Glutamatergic neuron (in vitro differentiated cells): ENCODE measurements at regions not wholly inside any gene's neighbourhood (a gene's known extent, or its start where the extent isn't known, plus 50 kb on each side); places are given as distances from the start of the nearest gene placed in this dataset.

Experiments used
- DNase-seq: peaks from one replicate; pipeline ENCODE4 v3.0.0; 2022
- H3K27ac Mint-ChIP-seq: one replicate; pipeline ENCODE4 v1.8.0; 2020; ENCODE audit warnings: mild to moderate bottlenecking, mixed read lengths, inconsistent platforms; ENCODE audit not compliant: unreplicated experiment
- H3K27me3 Mint-ChIP-seq: one replicate; pipeline ENCODE4 v1.8.0; 2020; ENCODE audit warnings: mild to moderate bottlenecking, moderate library complexity, mixed read lengths, inconsistent platforms; ENCODE audit not compliant: unreplicated experiment
- H3K36me3 Mint-ChIP-seq: one replicate; pipeline ENCODE4 v1.8.0; 2020; ENCODE audit warnings: mild to moderate bottlenecking, mixed read lengths, inconsistent platforms; ENCODE audit not compliant: unreplicated experiment
- H3K4me1 Mint-ChIP-seq: one replicate; pipeline ENCODE4 v1.8.0; 2020; ENCODE audit warnings: mild to moderate bottlenecking, low read depth, mixed read lengths, inconsistent platforms; ENCODE audit not compliant: unreplicated experiment
- H3K4me3 Mint-ChIP-seq: one replicate; pipeline ENCODE4 v1.8.0; 2020; ENCODE audit warnings: mild to moderate bottlenecking, mixed read lengths, inconsistent platforms; ENCODE audit not compliant: unreplicated experiment
- H3K9me3 Mint-ChIP-seq: one replicate; pipeline ENCODE4 v1.8.0; 2020; ENCODE audit warnings: mild to moderate bottlenecking, moderate library complexity, mixed read lengths, inconsistent platforms; ENCODE audit not compliant: unreplicated experiment
- TF ChIP-seq, protein P1 (sequence below): fragments of 200-600 bp; sonication (generic); IDR thresholded peaks from one replicate; pipeline ENCODE4 v1.5.0; 2021; ENCODE audit not compliant: partially characterized antibody, unreplicated experiment

- H3K27me3 Mint-ChIP-seq = peaks cover 3% of the 10 kb centered on the region
- no peak overlapping the region for H3K27ac Mint-ChIP-seq
- peaks cover 3% of the 10 kb centered on the region for H3K9me3 Mint-ChIP-seq
- TF ChIP-seq, protein P1, sequence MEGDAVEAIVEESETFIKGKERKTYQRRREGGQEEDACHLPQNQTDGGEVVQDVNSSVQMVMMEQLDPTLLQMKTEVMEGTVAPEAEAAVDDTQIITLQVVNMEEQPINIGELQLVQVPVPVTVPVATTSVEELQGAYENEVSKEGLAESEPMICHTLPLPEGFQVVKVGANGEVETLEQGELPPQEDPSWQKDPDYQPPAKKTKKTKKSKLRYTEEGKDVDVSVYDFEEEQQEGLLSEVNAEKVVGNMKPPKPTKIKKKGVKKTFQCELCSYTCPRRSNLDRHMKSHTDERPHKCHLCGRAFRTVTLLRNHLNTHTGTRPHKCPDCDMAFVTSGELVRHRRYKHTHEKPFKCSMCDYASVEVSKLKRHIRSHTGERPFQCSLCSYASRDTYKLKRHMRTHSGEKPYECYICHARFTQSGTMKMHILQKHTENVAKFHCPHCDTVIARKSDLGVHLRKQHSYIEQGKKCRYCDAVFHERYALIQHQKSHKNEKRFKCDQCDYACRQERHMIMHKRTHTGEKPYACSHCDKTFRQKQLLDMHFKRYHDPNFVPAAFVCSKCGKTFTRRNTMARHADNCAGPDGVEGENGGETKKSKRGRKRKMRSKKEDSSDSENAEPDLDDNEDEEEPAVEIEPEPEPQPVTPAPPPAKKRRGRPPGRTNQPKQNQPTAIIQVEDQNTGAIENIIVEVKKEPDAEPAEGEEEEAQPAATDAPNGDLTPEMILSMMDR = no peak
- DNase-seq = no peak
- H3K4me1 Mint-ChIP-seq = peaks cover 5% of the 10 kb centered on the region
- H3K4me3 Mint-ChIP-seq = no peak overlapping the region
- no peaks in the 10 kb centered on the region for H3K36me3 Mint-ChIP-seq
These were observed 239.4 kb upstream of the LRIG1 start for GRCh38 chr3:66740260-66740659.

- DNase-seq = no peak
- no peaks in the 10 kb centered on the region for H3K27me3 Mint-ChIP-seq
- H3K36me3 Mint-ChIP-seq = no peaks in the 10 kb centered on the region
- H3K4me3 Mint-ChIP-seq = no peak overlapping the region
- H3K27ac Mint-ChIP-seq = no peak overlapping the region
- peaks cover 16% of the 10 kb centered on the region for H3K4me1 Mint-ChIP-seq
- TF ChIP-seq, protein P1 = no peak
- peaks cover 3% of the 10 kb centered on the region for H3K9me3 Mint-ChIP-seq
These were observed 243.7 kb upstream of the LRIG1 start for GRCh38 chr3:66744521-66744920.

GRCh38 chr3:66744986-66745385 is 244.2 kb upstream of the LRIG1 start:
- Mint-ChIP-seq H3K36me3 (no peaks in the 10 kb centered on the region), H3K27ac (no peak overlapping the region), H3K4me1 (peaks cover 16% of the 10 kb centered on the region), H3K4me3 (no peak overlapping the region), H3K27me3 (no peaks in the 10 kb centered on the region), H3K9me3 (peaks cover 3% of the 10 kb centered on the region)
- DNase-seq = no peak
- TF ChIP-seq, protein P1 = no peak

DNA sequence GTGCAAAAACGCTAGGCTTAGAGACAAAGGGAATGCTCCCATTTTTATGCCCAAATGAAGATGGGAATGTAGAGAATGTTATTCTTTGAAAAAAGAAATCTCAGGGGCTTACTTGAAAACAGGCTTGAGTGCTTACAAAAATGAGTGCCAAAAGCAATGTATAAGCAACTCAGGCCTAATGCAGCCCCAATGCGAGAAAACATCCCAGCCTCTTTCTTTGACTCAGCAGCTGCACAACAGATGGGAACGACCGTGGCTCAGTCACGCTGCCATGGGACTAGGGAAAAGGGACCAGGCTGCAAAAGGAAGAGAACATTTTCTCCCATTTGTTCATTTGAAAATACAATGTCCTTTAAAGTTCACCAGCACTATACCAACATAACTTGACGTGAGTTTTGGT is 246.4 kb upstream of the LRIG1 start:
- Mint-ChIP-seq H3K9me3 (peaks cover 3% of the 10 kb centered on the region), H3K4me1 (peaks cover 16% of the 10 kb centered on the region), H3K27ac (peak overlapping the region; percentile 76), H3K27me3 (no peaks in the 10 kb centered on the region), H3K36me3 (no peaks in the 10 kb centered on the region), H3K4me3 (no peak overlapping the region)
- TF ChIP-seq, protein P1 = no peak
- DNase-seq = peak; percentile 40

DNA sequence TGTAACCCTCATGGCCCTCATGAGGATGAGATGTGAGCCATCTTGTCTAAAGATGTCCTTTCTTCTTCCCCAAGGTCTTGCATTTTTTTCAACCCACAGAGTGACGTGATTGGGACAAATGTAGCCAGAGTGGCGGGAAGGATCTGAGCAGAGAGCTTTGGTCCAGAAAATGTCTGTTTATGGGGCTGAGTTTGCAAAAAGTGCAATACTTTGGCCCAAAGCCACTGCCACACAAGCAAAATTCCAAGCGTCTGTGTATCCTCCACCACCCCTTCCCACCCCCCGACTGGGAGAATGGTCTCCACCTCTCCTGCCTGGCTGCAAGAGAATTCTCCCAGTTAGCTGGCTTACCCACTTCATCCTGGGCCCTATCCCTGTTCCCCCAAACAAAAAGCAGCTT is 246.9 kb upstream of the LRIG1 start:
- H3K27ac Mint-ChIP-seq = peak overlapping the region; percentile 76
- DNase-seq = no peak
- TF ChIP-seq, protein P1 = no peak
- peaks cover 16% of the 10 kb centered on the region for H3K4me1 Mint-ChIP-seq
- peaks cover 3% of the 10 kb centered on the region for H3K9me3 Mint-ChIP-seq
- no peak overlapping the region for H3K4me3 Mint-ChIP-seq
- H3K36me3 Mint-ChIP-seq = no peaks in the 10 kb centered on the region
- no peaks in the 10 kb centered on the region for H3K27me3 Mint-ChIP-seq
